ENCODE measurements at regions not wholly inside any gene's neighbourhood (a gene's known extent, or its start where the extent isn't known, plus 50 kb on each side); places are given as distances from the start of the nearest gene placed in this dataset.

DNA sequence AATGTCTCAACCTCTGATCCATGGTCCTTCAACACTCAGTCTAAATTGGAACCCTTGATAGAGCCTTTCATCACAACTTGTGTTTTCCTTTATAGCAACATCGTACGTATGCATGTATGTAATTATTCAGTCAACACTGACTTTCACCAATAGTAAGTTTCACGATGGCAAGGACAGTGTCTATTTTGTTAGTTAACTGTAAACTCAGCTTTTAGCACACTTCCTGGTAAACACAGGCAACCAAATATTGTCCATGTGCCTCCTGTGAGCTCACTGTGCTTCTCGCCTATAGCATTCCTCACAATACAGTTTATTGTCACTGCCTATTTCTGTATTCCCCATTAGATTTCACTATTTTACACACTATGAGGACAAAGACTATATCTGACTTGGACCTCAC, 323.1 kb downstream of the DEPDC1B start:
- ChIA-PET POLR2A (no interaction called here), CTCF (no interaction called here)
- no peaks in the 10 kb centered on the region for H3K27me3 Mint-ChIP-seq (ENCODE audit: low read depth)
- H3K36me3 Mint-ChIP-seq (ENCODE audit: low read depth) = no peaks in the 10 kb centered on the region
- no peak overlapping the region for H3K4me3 Mint-ChIP-seq
- no peaks in the 10 kb centered on the region for H3K4me1 Mint-ChIP-seq (ENCODE audit: low read depth)
- H3K27ac Mint-ChIP-seq = no peak overlapping the region
- no peak for DNase-seq
- ATAC-seq = no peak
- H3K9me3 Mint-ChIP-seq (ENCODE audit: insufficient read depth) = no peaks in the 10 kb centered on the region

DNA sequence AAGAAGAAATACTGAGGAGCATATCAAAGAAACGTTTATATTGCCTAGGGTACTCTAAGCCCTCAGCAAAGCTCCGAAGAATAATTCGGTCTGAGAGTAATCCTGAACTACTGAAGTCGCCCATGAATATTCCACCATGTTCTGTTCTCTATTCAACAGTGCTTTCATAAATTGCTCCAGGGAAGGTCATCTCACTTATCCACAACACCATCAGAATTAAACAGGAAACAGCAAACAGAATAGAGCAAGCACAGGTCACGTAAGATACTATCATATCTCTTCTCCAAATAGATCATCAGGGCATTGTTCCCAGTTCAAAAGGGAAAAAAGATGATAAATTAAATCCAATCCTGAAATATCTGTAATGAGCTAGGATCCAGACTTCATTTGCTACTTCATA, 325.6 kb downstream of the DEPDC1B start:
- Mint-ChIP-seq H3K4me1 (ENCODE audit: low read depth) (no peaks in the 10 kb centered on the region), H3K27ac (no peak overlapping the region), H3K27me3 (ENCODE audit: low read depth) (no peaks in the 10 kb centered on the region), H3K36me3 (ENCODE audit: low read depth) (no peaks in the 10 kb centered on the region), H3K4me3 (no peak overlapping the region), H3K9me3 (ENCODE audit: insufficient read depth) (no peaks in the 10 kb centered on the region)
- ATAC-seq (no peak), DNase-seq (no peak)
- CTCF ChIA-PET = no interaction called here
- POLR2A ChIA-PET = no interaction called here

DNA sequence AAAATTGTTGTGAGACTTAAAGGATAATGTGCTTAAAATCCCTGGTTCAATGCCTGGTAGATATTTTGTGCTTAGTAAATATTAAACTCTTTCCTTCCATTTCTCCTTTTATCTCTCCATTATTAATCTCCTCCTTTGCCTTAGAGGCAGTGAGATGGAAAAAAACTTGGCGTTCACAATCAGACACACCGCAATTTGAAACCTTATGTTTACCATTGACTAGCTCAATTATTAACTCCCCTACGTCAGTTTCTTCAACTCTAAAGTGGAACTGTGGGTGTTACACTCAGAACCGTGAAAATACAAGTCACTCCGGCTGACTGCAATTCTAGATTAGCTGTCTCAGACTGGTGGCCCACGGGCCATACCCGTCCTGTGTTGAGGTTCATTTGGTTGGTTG, 327.2 kb downstream of the DEPDC1B start:
- H3K27ac Mint-ChIP-seq = no peak overlapping the region
- no peak for ATAC-seq
- ChIA-PET CTCF (no interaction called here), POLR2A (no interaction called here)
- no peak overlapping the region for H3K4me3 Mint-ChIP-seq
- DNase-seq = no peak
- no peaks in the 10 kb centered on the region for H3K36me3 Mint-ChIP-seq (ENCODE audit: low read depth)
- no peaks in the 10 kb centered on the region for H3K9me3 Mint-ChIP-seq (ENCODE audit: insufficient read depth)
- H3K27me3 Mint-ChIP-seq (ENCODE audit: low read depth) = no peaks in the 10 kb centered on the region
- no peaks in the 10 kb centered on the region for H3K4me1 Mint-ChIP-seq (ENCODE audit: low read depth)

DNA sequence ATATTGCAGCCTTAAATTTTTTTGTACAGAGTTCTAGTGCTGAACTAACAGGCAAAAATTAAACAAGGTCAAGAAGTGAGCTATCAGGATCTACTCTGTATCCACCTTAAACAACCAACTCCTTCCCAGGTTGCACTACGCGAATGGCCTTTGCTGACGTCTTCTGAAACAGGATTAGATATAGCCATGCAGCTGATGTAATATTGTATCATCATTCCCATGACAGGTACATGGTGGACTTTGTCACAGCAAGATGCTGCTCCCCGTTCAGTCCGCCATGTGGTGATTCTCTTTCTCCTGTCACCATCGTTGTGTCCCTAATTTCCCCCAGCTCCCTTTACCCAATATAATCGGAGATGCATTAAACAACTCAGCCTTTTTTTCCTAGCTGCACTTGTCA, 328.9 kb downstream of the DEPDC1B start:
- Mint-ChIP-seq H3K4me1 (ENCODE audit: low read depth) (no peaks in the 10 kb centered on the region), H3K9me3 (ENCODE audit: insufficient read depth) (no peaks in the 10 kb centered on the region), H3K27ac (no peak overlapping the region), H3K27me3 (ENCODE audit: low read depth) (no peaks in the 10 kb centered on the region), H3K4me3 (no peak overlapping the region), H3K36me3 (ENCODE audit: low read depth) (no peaks in the 10 kb centered on the region)
- ChIA-PET CTCF (no interaction called here), POLR2A (no interaction called here)
- DNase-seq = no peak
- ATAC-seq = no peak

DNA sequence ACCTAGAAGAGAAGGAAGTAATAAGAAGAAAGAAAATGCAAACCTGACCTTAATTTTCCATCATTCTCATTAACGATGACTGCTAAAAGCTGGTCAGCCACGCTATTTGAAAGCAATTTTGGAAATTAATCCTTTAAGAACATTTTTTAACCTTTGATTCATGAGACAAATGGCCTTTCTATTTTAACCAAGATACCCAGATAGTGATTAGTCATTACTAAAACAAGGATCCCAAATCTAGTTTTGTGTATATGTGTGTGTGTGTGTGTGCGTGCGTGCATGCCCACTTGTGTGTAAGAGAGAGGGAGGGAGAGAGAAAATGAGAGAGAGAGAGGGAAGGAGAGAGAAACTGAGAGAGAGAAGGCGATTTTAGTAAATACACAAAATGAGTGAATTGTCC, 329.5 kb downstream of the DEPDC1B start:
- Mint-ChIP-seq H3K27ac (no peak overlapping the region), H3K9me3 (ENCODE audit: insufficient read depth) (no peaks in the 10 kb centered on the region), H3K27me3 (ENCODE audit: low read depth) (no peaks in the 10 kb centered on the region), H3K4me3 (no peak overlapping the region), H3K4me1 (ENCODE audit: low read depth) (no peaks in the 10 kb centered on the region), H3K36me3 (ENCODE audit: low read depth) (no peaks in the 10 kb centered on the region)
- ATAC-seq = no peak
- ChIA-PET CTCF (no interaction called here), POLR2A (no interaction called here)
- DNase-seq = no peak

DNA sequence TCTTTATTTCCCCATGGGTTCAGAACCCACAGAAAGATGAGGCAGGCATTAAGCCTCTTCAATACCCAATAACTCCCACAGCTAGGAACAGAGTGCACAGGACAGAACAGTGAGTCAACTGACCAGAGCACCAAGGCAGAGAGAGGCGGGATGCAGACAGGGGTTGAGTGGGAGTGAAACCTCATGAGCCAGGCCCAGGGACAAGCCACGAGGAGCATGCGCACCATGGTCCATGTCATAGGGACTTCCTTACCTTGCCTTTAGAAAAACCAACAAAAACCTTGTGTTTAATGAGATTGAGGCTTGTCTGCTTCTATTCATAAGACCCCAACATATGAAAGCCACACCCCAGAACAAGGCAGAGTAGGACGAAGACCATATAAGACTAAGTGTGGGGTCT, 330.6 kb downstream of the DEPDC1B start:
- Mint-ChIP-seq H3K9me3 (ENCODE audit: insufficient read depth) (no peaks in the 10 kb centered on the region), H3K27me3 (ENCODE audit: low read depth) (no peaks in the 10 kb centered on the region), H3K4me1 (ENCODE audit: low read depth) (no peaks in the 10 kb centered on the region), H3K27ac (no peak overlapping the region), H3K36me3 (ENCODE audit: low read depth) (no peaks in the 10 kb centered on the region), H3K4me3 (no peak overlapping the region)
- ChIA-PET POLR2A (no interaction called here), CTCF (interaction anchor here (0.7 kb wide), 1 partner anchor 52 kb away, joined by 3 read pairs; no protein-coding TSS in a partner anchor)
- DNase-seq (no peak), ATAC-seq (no peak)

DNA sequence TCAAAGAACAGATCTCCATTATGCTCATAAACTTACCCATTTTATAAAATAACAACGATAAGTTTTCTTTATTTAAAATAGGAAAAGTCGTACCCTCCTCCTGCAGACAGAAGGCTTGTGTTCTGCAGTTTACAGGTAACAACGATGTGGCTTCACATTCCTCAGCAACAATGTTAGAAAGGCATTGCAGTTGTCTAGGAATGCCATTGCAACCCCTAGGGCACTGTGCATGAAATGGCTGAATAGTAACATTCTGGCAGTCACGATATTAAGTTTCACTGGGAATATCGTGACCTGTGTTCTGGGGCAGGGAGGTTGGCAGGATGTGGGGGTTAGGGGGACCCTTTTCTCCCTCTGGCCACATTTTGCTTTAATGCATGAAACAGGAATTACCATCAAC, 331.9 kb downstream of the DEPDC1B start:
- ChIA-PET CTCF (no interaction called here), POLR2A (no interaction called here)
- no peaks in the 10 kb centered on the region for H3K4me1 Mint-ChIP-seq (ENCODE audit: low read depth)
- H3K27me3 Mint-ChIP-seq (ENCODE audit: low read depth) = no peaks in the 10 kb centered on the region
- no peak for DNase-seq
- H3K4me3 Mint-ChIP-seq = no peak overlapping the region
- no peaks in the 10 kb centered on the region for H3K9me3 Mint-ChIP-seq (ENCODE audit: insufficient read depth)
- no peak for ATAC-seq
- no peaks in the 10 kb centered on the region for H3K36me3 Mint-ChIP-seq (ENCODE audit: low read depth)
- H3K27ac Mint-ChIP-seq = no peak overlapping the region

DNA sequence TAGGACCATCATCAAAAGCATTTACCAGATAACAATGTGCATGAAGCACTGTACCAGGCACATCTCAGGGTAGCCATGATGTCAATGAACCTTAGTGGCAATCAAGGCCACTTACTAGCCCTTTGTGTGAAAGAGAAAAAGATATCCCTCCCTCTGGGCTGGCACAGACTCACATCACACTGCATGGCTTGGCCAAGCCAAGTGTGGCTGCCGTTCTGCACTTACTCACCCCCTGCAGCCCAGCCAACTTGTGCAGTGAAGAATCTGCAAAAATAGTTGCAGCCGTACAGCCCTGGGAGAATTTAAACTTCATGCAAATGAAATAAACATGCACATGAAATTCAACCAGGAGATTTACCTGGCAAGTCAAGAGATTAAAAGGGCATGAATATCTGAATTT, 333.5 kb downstream of the DEPDC1B start:
- Mint-ChIP-seq H3K36me3 (ENCODE audit: low read depth) (no peaks in the 10 kb centered on the region), H3K27me3 (ENCODE audit: low read depth) (no peaks in the 10 kb centered on the region), H3K4me1 (ENCODE audit: low read depth) (no peaks in the 10 kb centered on the region), H3K27ac (no peak overlapping the region), H3K4me3 (no peak overlapping the region), H3K9me3 (ENCODE audit: insufficient read depth) (no peaks in the 10 kb centered on the region)
- CTCF ChIA-PET = no interaction called here
- ATAC-seq = no peak
- DNase-seq = no peak
- POLR2A ChIA-PET = no interaction called here

DNA sequence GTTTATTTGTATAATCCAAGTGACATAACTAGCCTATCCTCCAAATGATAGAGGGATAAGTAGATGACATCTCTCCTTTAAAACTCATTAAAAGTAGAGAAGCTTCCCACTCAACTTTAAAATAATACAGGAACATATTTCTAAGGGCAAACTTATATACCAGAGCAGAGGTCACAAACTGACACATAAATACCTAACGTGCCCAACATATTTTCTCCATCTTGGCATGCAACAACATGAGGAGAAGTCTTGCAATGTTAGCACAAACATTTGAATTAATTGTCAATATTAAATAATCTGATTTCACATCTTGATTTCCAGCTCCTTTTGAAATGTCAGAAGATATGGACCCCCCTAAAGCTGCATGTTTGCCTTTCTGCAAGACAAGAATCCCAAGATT, 335.0 kb downstream of the DEPDC1B start:
- Mint-ChIP-seq H3K27me3 (ENCODE audit: low read depth) (no peaks in the 10 kb centered on the region), H3K4me3 (no peak overlapping the region), H3K9me3 (ENCODE audit: insufficient read depth) (no peaks in the 10 kb centered on the region), H3K27ac (no peak overlapping the region), H3K36me3 (ENCODE audit: low read depth) (no peaks in the 10 kb centered on the region), H3K4me1 (ENCODE audit: low read depth) (no peaks in the 10 kb centered on the region)
- ChIA-PET CTCF (no interaction called here), POLR2A (no interaction called here)
- ATAC-seq (no peak), DNase-seq (no peak)

DNA sequence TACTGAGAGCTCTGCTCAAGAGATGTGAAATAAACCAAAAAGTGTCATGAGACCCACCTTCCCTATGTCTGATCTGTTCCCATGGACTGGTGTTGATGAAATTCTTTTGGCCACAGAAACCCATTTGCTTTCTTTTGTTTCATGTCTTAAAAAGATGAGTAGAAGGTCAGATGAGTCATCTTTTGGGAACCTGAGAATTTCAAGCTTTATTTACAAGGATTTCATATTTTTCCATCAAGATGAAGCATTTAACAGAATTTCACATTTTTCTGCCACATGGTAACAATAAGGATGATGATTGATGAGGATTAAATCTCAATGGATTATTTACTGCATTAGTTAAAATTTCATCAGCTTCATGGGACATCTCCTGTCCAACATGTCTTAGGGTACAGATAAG, 337.8 kb downstream of the DEPDC1B start:
- Mint-ChIP-seq H3K36me3 (ENCODE audit: low read depth) (no peaks in the 10 kb centered on the region), H3K27ac (no peak overlapping the region), H3K4me3 (no peak overlapping the region), H3K27me3 (ENCODE audit: low read depth) (no peaks in the 10 kb centered on the region), H3K4me1 (ENCODE audit: low read depth) (no peaks in the 10 kb centered on the region), H3K9me3 (ENCODE audit: insufficient read depth) (no peaks in the 10 kb centered on the region)
- ChIA-PET POLR2A (no interaction called here), CTCF (no interaction called here)
- ATAC-seq = no peak
- DNase-seq = no peak

DNA sequence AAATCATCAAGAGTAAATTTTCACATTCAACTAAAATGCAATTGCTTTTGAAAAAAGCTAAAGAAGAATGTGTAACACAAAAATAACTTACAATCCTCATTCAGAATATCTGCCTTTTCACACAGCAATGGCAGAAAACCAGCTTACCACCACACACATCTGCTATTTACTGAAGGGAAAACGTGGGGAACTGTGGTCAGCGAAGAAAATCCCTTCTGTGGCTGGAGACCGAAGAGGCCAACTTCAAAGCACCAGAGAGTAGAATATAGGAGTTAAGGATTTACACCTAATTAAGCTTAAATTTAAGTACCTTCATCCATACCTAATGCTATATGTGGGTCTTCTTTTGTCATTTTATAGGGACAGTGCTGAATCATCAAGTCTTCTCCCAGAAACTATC, 339.6 kb downstream of the DEPDC1B start:
- Mint-ChIP-seq H3K36me3 (ENCODE audit: low read depth) (no peaks in the 10 kb centered on the region), H3K9me3 (ENCODE audit: insufficient read depth) (no peaks in the 10 kb centered on the region), H3K4me3 (no peak overlapping the region), H3K27ac (no peak overlapping the region), H3K27me3 (ENCODE audit: low read depth) (no peaks in the 10 kb centered on the region), H3K4me1 (ENCODE audit: low read depth) (no peaks in the 10 kb centered on the region)
- ChIA-PET POLR2A (no interaction called here), CTCF (no interaction called here)
- DNase-seq (no peak), ATAC-seq (no peak)

DNA sequence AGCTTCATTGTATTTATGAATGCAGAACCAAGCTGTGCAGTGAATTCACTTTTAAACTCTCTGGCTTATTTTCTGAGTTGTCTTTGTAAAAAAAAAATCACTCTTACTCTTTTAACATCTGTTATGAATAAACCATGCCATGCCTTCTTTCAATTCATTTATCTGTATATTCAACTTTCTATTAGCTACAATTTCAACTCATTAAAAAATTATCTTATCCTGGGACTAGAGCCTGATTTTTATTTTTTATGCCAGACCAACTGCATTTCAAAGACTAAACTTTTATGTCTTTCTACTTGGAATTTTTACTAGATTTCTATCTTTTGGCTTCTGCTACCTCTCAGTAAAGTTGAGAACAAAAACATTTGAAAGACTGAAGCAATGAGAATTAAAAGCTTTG, 342.7 kb downstream of the DEPDC1B start:
- no peak for DNase-seq
- no peak for ATAC-seq
- no peaks in the 10 kb centered on the region for H3K36me3 Mint-ChIP-seq (ENCODE audit: low read depth)
- ChIA-PET POLR2A (no interaction called here), CTCF (no interaction called here)
- H3K4me3 Mint-ChIP-seq = no peak overlapping the region
- no peaks in the 10 kb centered on the region for H3K4me1 Mint-ChIP-seq (ENCODE audit: low read depth)
- H3K27ac Mint-ChIP-seq = no peak overlapping the region
- H3K9me3 Mint-ChIP-seq (ENCODE audit: insufficient read depth) = no peaks in the 10 kb centered on the region
- H3K27me3 Mint-ChIP-seq (ENCODE audit: low read depth) = no peaks in the 10 kb centered on the region

DNA sequence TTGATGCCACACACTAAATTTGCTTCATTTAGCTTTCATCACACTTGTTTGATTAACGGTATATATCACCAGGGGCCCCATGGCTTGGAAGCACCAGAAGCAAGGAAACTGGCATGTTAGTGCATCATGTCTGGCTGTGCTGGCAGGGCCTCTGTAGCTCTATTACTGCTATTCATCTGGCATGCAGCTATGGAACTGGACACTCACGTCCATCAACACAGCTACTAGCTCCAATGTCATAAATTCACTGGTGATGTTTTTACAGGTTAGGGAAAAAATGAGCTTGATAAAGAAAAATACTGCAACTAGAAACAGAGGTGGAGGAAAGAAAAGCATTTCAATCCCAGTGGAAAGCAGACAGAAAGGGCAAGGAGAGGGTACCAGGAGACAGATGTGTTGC, 343.2 kb downstream of the DEPDC1B start:
- no peaks in the 10 kb centered on the region for H3K27me3 Mint-ChIP-seq (ENCODE audit: low read depth)
- no peaks in the 10 kb centered on the region for H3K36me3 Mint-ChIP-seq (ENCODE audit: low read depth)
- DNase-seq (no peak), ATAC-seq (no peak)
- H3K27ac Mint-ChIP-seq = no peak overlapping the region
- H3K9me3 Mint-ChIP-seq (ENCODE audit: insufficient read depth) = no peaks in the 10 kb centered on the region
- no peaks in the 10 kb centered on the region for H3K4me1 Mint-ChIP-seq (ENCODE audit: low read depth)
- POLR2A ChIA-PET = no interaction called here
- CTCF ChIA-PET = no interaction called here
- H3K4me3 Mint-ChIP-seq = no peak overlapping the region

DNA sequence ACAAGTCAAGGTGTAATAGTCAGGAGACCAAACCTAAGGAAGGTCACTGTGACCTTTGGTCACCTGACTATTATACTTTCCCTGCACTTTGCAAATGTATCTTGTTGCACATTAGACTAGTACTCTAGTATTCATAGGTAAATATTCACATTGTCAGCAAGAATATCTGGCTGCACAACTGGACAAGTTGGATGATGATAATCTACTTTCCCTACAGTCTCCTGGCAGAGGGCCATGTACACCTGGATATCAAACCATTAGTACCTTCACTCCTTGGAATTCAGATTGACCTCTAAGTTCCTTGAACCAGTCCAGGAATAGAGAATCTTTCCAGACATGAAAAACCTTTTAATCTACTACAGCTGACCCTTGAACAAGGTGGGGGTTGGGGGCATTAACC, 344.8 kb downstream of the DEPDC1B start:
- DNase-seq = no peak
- H3K4me3 Mint-ChIP-seq = no peak overlapping the region
- H3K4me1 Mint-ChIP-seq (ENCODE audit: low read depth) = no peaks in the 10 kb centered on the region
- ChIA-PET CTCF (no interaction called here), POLR2A (no interaction called here)
- no peaks in the 10 kb centered on the region for H3K27me3 Mint-ChIP-seq (ENCODE audit: low read depth)
- ATAC-seq = no peak
- no peaks in the 10 kb centered on the region for H3K36me3 Mint-ChIP-seq (ENCODE audit: low read depth)
- no peak overlapping the region for H3K27ac Mint-ChIP-seq
- H3K9me3 Mint-ChIP-seq (ENCODE audit: insufficient read depth) = no peaks in the 10 kb centered on the region
